ENCODE measurements at regions not wholly inside any gene's neighbourhood (a gene's known extent, or its start where the extent isn't known, plus 50 kb on each side); places are given as distances from the start of the nearest gene placed in this dataset.
"Not testable (repeated sequence)": the region's sequence is repeated elsewhere in the genome, so short reads cannot be mapped to it uniquely, and the experiment has no call there.

GRCh38 chr10:62693306-62693705 is 111.2 kb upstream of the ADO start:
- peaks cover 59% of the 10 kb centered on the region for H3K4me1 Mint-ChIP-seq
- no peak for ATAC-seq
- peak overlapping the region in 1 of 2 donors; percentile 6 for H3K27ac Mint-ChIP-seq

GRCh38 chr10:62694537-62695126 is 109.9 kb upstream of the ADO start:
- Mint-ChIP-seq H3K4me1 (peaks cover 49% of the 10 kb centered on the region), H3K9me3 (peaks cover 9 to 11% of the 10 kb centered on the region in 2 donors), H3K27me3 (no peaks in the 10 kb centered on the region), H3K4me3 (no peak overlapping the region), H3K27ac (no peak overlapping the region)
- DNase-seq (no peak), ATAC-seq (no peak)

More at GRCh38 chr10:62693306-62693705, 111.2 kb upstream of the ADO start:
- Mint-ChIP-seq H3K4me3 (no peak overlapping the region), H3K9me3 (peaks cover 6 to 8% of the 10 kb centered on the region in 2 donors), H3K27me3 (no peaks in the 10 kb centered on the region)
- no peak for DNase-seq

- Mint-ChIP-seq H3K4me3 (no peak overlapping the region), H3K27ac (no peak overlapping the region), H3K27me3 (peaks cover 7% of the 10 kb centered on the region), H3K9me3 (peaks cover 20 to 23% of the 10 kb centered on the region in 2 donors), H3K4me1 (peaks cover 27% of the 10 kb centered on the region)
- ATAC-seq = no peak
- no peak for DNase-seq
Observed at GRCh38 chr10:62696798-62697197, 107.7 kb upstream of the ADO start.

GRCh38 chr10:62699148-62699547 is 105.4 kb upstream of the ADO start:
- Mint-ChIP-seq H3K9me3 (peaks cover 24 to 46% of the 10 kb centered on the region in 2 donors), H3K27ac (no peak overlapping the region), H3K4me3 (no peak overlapping the region), H3K27me3 (peaks cover 30% of the 10 kb centered on the region), H3K4me1 (peaks cover 15% of the 10 kb centered on the region)
- ATAC-seq = no peak
- no peak for DNase-seq

- H3K9me3 Mint-ChIP-seq = peaks cover 20 to 44% of the 10 kb centered on the region in 2 donors
- not testable (repeated sequence) for H3K4me3 Mint-ChIP-seq, DNase-seq, ATAC-seq, H3K4me1 Mint-ChIP-seq
- H3K27ac Mint-ChIP-seq = peak overlapping the region in 1 of 2 donors; percentile 22
- H3K27me3 Mint-ChIP-seq = peaks cover 33% of the 10 kb centered on the region
Observed at GRCh38 chr10:62704121-62704520, 100.4 kb upstream of the ADO start.

- Mint-ChIP-seq H3K4me1 (peaks cover 5% of the 10 kb centered on the region), H3K27me3 (peaks cover 33% of the 10 kb centered on the region)
- ATAC-seq = no peak
Observed at GRCh38 chr10:62705789-62706188, 98.7 kb upstream of the ADO start.

GRCh38 chr10:62707810-62708209 is 96.7 kb upstream of the ADO start:
- DNase-seq (no peak), ATAC-seq (no peak)
- peaks cover 16% of the 10 kb centered on the region for H3K27me3 Mint-ChIP-seq
- H3K4me3 Mint-ChIP-seq = no peak overlapping the region
- H3K27ac Mint-ChIP-seq = no peak overlapping the region
- H3K4me1 Mint-ChIP-seq = peaks cover 5% of the 10 kb centered on the region
- peaks cover 15 to 27% of the 10 kb centered on the region in 2 donors for H3K9me3 Mint-ChIP-seq

More at GRCh38 chr10:62705789-62706188, 98.7 kb upstream of the ADO start:
- Mint-ChIP-seq H3K27ac (no peak overlapping the region), H3K9me3 (peaks cover 18 to 38% of the 10 kb centered on the region in 2 donors), H3K4me3 (no peak overlapping the region)
- DNase-seq = no peak

GRCh38 chr10:62708569-62708968 is 96.0 kb upstream of the ADO start:
- Mint-ChIP-seq H3K4me3 (no peak overlapping the region), H3K27me3 (peaks cover 8% of the 10 kb centered on the region), H3K9me3 (peaks cover 15 to 20% of the 10 kb centered on the region in 2 donors), H3K27ac (no peak overlapping the region), H3K4me1 (peaks cover 5% of the 10 kb centered on the region)
- no peak for DNase-seq
- ATAC-seq = no peak

- no peak overlapping the region for H3K4me3 Mint-ChIP-seq
- H3K4me1 Mint-ChIP-seq = peaks cover 5% of the 10 kb centered on the region
- no peak overlapping the region for H3K27ac Mint-ChIP-seq
- peaks cover 13 to 18% of the 10 kb centered on the region in 2 donors for H3K9me3 Mint-ChIP-seq
- ATAC-seq (no peak), DNase-seq (no peak)
- H3K27me3 Mint-ChIP-seq = peaks cover 2% of the 10 kb centered on the region
Observed at GRCh38 chr10:62709200-62709599, 95.3 kb upstream of the ADO start.

GRCh38 chr10:62710182-62710581 is 94.3 kb upstream of the ADO start:
- Mint-ChIP-seq H3K27me3 (no peaks in the 10 kb centered on the region), H3K27ac (no peak overlapping the region), H3K9me3 (peaks cover 10 to 21% of the 10 kb centered on the region in 2 donors), H3K4me3 (no peak overlapping the region), H3K4me1 (peaks cover 14% of the 10 kb centered on the region)
- DNase-seq (no peak), ATAC-seq (no peak)

GRCh38 chr10:62715383-62715782 is 89.1 kb upstream of the ADO start:
- H3K27me3 Mint-ChIP-seq = no peaks in the 10 kb centered on the region
- no peak overlapping the region for H3K27ac Mint-ChIP-seq
- H3K9me3 Mint-ChIP-seq = peaks cover 10 to 16% of the 10 kb centered on the region in 2 donors
- DNase-seq (no peak), ATAC-seq (peak; percentile 63)
- no peak overlapping the region for H3K4me3 Mint-ChIP-seq
- H3K4me1 Mint-ChIP-seq = peaks cover 12% of the 10 kb centered on the region

GRCh38 chr10:62718585-62718984 is 85.9 kb upstream of the ADO start:
- no peak for ATAC-seq
- peaks cover 12% of the 10 kb centered on the region for H3K4me1 Mint-ChIP-seq
- no peak overlapping the region for H3K27ac Mint-ChIP-seq
- H3K27me3 Mint-ChIP-seq = no peaks in the 10 kb centered on the region
- H3K4me3 Mint-ChIP-seq = no peak overlapping the region
- no peak for DNase-seq
- peaks cover 0 to 6% of the 10 kb centered on the region in 2 donors for H3K9me3 Mint-ChIP-seq

- ATAC-seq (no peak), DNase-seq (no peak)
- H3K9me3 Mint-ChIP-seq = peaks cover 0 to 5% of the 10 kb centered on the region in 2 donors
- H3K27me3 Mint-ChIP-seq = no peaks in the 10 kb centered on the region
- no peak overlapping the region for H3K27ac Mint-ChIP-seq
- H3K4me3 Mint-ChIP-seq = no peak overlapping the region
- peaks cover 12% of the 10 kb centered on the region for H3K4me1 Mint-ChIP-seq
Observed at GRCh38 chr10:62719061-62719460, 85.5 kb upstream of the ADO start.

GRCh38 chr10:62721687-62722086 is 82.8 kb upstream of the ADO start:
- Mint-ChIP-seq H3K4me3 (no peak overlapping the region), H3K9me3 (no peaks in the 10 kb centered on the region), H3K27ac (no peak overlapping the region), H3K4me1 (peaks cover 22% of the 10 kb centered on the region), H3K27me3 (no peaks in the 10 kb centered on the region)
- ATAC-seq (no peak), DNase-seq (no peak)

- Mint-ChIP-seq H3K4me1 (peaks cover 39% of the 10 kb centered on the region), H3K9me3 (no peaks in the 10 kb centered on the region)
- ATAC-seq = no peak
Observed at GRCh38 chr10:62723375-62723774, 81.1 kb upstream of the ADO start.

GRCh38 chr10:62724465-62724864 is 80.1 kb upstream of the ADO start:
- no peak overlapping the region for H3K4me3 Mint-ChIP-seq
- DNase-seq = no peak
- no peak overlapping the region for H3K27ac Mint-ChIP-seq
- ATAC-seq = no peak
- H3K4me1 Mint-ChIP-seq = peaks cover 50% of the 10 kb centered on the region
- no peaks in the 10 kb centered on the region for H3K9me3 Mint-ChIP-seq
- no peaks in the 10 kb centered on the region for H3K27me3 Mint-ChIP-seq

More at GRCh38 chr10:62723375-62723774, 81.1 kb upstream of the ADO start:
- no peak for DNase-seq
- no peaks in the 10 kb centered on the region for H3K27me3 Mint-ChIP-seq
- no peak overlapping the region for H3K27ac Mint-ChIP-seq
- H3K4me3 Mint-ChIP-seq = no peak overlapping the region

- DNase-seq (peak; percentile 57 to 75), ATAC-seq (peak; percentile 97)
- peaks cover 51% of the 10 kb centered on the region for H3K4me1 Mint-ChIP-seq
- H3K4me3 Mint-ChIP-seq = no peak overlapping the region
- no peaks in the 10 kb centered on the region for H3K27me3 Mint-ChIP-seq
- H3K27ac Mint-ChIP-seq = no peak overlapping the region
- no peaks in the 10 kb centered on the region for H3K9me3 Mint-ChIP-seq
Observed at GRCh38 chr10:62726142-62726541, 78.4 kb upstream of the ADO start.
